GM12865 (cell line): ENCODE measurements at regions not wholly inside any gene's neighbourhood (a gene's known extent, or its start where the extent isn't known, plus 50 kb on each side); places are given as distances from the start of the nearest gene placed in this dataset.

ENCODE experiments used
- DNase-seq: peaks from one replicate; pipeline ENCODE4 v3.0.0; 2010; ENCODE audit warnings: low read depth
- H3K4me3 ChIP-seq: 2 replicates; pipeline ENCODE4 v1.5.1; 2011; ENCODE audit warnings: mild to moderate bottlenecking, low read depth, low read length, control low read depth
- TF ChIP-seq, protein P1 (sequence below): IDR thresholded peaks from 2 replicates; pipeline ENCODE4 v1.5.1; 2011; ENCODE audit warnings: low read length, control low read depth, low read depth, inconsistent platforms; ENCODE audit not compliant: insufficient read depth; ENCODE audit errors: missing control alignments

DNA sequence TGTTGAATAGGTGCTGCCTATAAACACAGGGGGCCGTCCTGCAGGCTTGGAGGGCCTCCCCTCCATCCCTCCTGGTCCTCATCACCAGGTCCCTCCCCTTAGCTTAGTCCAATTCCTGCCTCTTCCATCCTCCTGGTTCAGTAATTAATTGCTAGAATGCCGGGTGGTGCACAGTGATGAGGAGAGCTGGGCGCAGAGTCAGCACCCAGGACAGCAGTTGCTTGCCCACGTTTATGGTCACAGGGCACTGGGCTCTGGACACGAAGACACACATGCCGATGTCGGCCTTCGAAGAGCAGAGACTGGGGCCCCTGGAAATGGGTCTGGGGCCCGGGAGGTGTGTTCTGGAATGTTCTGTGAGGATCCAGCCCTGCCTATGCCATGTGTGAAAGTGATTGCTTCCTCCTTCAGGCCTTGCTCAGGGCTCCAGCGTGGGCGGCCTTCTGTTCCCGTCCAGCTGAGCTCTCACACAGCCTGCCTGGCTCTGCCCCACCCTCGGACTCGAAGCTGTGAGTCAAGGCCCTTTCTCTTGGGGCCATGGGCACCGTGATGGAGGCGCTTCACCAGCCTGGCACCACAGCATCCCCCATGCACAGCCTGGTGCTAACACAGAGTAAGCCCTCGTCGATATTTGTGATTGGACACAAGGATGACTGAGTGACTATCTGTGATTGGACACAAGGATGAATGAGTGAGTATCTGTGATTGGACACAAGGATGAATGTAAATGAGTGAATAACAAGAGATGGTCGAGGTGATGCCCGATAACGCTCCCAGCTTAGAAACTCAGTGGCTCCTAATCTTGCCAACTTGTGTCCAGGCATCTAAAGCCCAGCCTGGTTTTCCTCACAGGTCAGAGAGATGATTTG lies 884.7 kb downstream of the BRD1 start:
- no peak for DNase-seq
- no peak overlapping the region for H3K4me3 ChIP-seq
- TF ChIP-seq, protein P1, sequence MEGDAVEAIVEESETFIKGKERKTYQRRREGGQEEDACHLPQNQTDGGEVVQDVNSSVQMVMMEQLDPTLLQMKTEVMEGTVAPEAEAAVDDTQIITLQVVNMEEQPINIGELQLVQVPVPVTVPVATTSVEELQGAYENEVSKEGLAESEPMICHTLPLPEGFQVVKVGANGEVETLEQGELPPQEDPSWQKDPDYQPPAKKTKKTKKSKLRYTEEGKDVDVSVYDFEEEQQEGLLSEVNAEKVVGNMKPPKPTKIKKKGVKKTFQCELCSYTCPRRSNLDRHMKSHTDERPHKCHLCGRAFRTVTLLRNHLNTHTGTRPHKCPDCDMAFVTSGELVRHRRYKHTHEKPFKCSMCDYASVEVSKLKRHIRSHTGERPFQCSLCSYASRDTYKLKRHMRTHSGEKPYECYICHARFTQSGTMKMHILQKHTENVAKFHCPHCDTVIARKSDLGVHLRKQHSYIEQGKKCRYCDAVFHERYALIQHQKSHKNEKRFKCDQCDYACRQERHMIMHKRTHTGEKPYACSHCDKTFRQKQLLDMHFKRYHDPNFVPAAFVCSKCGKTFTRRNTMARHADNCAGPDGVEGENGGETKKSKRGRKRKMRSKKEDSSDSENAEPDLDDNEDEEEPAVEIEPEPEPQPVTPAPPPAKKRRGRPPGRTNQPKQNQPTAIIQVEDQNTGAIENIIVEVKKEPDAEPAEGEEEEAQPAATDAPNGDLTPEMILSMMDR, result no peak

DNA sequence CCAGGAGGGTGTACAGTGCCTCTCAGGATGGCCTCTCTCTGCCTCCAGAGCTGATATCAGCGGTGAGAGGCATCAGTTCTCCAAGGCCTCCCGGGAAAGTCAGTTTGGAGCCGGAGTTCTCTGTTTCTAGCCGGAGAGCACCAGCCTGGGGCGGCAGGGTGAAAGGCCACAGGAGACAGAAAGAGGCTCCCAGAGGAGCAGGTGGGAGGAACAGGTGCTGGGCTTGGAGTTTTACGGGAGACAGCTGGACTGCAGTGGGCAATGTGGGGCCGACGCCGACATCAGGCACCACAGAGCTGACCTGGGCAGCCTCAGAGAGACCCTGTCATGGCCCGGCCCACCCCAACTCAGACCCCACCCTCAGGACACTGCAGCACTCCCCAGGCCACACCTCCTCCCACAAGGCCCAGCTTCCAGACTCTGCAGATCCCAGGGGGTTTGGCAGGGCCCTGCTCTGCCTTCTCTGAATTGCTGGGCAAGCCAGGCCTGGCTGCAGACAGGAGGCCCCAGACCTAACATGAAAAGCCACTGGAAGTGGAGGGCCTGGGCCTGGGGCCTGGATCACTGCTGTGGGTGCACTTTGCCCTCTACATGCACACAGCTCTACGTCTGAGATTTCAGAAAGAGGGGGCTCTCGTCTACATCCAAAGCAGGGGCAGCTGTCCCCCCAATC lies 885.6 kb downstream of the BRD1 start:
- no peak for DNase-seq
- no peak overlapping the region for H3K4me3 ChIP-seq
- TF ChIP-seq, protein P1, result no peak

DNA sequence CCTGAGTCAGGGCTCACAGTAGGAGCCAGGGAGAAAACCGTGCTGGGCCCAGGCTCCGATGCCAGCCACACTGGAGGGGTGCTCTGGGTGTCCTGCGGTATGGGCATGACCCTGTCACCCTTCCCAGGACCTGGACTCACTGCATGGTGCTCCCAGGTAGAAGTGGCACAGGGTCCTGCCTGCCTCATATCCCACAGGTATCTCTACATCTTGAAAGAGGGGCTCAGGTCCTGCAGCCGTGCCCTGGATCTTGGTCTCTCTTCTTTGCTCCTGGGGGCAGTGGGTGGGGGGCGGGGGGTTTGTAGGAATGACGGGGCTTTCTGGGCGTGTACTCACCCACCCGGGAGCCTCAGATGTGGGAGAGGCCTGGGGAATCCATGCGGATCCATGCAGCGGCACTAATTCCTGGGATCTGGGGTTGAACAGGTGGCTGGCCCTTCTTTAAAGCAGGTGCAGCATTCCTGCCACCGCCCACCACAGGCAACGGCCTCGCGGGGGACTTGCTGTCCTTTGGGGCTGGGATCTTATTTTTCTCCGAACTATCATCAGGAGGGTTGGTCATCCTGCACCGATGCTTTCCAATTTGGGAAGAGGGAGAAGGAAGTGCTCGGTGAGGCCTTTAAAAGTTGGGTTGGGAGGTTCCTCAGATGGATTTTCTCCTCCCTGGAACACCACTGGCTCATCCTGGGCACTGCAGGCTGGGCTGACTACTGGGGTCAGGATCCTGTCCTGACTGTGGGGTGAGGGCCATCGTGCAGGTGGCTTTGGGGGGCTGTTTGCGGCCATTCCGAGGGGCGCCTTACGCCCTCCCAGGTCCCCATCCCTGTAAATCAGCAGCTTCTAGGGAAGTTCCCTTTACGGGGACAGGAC lies 886.4 kb downstream of the BRD1 start:
- DNase-seq, result no peak
- no peak overlapping the region for H3K4me3 ChIP-seq
- TF ChIP-seq, protein P1, result no peak

DNA sequence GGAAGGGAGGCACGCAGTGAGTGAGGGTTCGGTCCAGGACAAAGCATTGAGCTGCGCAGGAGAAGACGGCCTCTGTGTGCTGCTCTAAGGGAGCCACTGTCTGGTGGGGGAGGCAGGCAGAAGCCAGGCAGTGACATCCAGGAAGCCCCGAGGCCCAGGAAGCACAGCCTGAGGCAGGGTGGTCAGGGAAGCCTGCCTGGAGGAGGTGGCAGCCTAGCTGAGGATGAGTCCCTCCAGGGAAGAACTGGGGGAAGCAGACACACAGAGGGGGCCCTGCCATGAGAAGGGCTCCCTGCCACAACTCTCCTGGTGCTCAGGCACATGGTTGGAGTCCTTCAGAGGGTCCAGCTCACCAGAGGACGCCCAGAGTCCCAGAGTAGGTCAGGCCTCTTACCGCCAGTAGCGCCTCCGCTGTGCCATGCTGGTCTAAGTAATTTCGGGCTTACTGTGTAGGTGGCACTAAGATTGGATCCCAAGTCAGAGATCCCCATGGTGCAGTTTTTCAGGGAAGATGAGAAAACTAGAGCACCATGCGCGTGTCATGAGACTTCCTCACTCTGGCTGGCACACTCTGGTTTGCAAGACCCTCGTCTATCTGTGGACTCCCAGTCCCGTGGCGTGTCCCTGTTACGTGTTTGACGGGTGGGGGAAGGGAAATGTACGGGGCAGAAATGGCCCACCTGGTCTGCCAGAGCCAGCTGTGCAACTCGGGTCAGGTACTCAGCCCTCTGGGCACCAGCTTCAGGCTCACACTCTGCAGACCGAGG lies 887.2 kb downstream of the BRD1 start:
- DNase-seq, result no peak
- no peak overlapping the region for H3K4me3 ChIP-seq
- TF ChIP-seq, protein P1, result no peak

DNA sequence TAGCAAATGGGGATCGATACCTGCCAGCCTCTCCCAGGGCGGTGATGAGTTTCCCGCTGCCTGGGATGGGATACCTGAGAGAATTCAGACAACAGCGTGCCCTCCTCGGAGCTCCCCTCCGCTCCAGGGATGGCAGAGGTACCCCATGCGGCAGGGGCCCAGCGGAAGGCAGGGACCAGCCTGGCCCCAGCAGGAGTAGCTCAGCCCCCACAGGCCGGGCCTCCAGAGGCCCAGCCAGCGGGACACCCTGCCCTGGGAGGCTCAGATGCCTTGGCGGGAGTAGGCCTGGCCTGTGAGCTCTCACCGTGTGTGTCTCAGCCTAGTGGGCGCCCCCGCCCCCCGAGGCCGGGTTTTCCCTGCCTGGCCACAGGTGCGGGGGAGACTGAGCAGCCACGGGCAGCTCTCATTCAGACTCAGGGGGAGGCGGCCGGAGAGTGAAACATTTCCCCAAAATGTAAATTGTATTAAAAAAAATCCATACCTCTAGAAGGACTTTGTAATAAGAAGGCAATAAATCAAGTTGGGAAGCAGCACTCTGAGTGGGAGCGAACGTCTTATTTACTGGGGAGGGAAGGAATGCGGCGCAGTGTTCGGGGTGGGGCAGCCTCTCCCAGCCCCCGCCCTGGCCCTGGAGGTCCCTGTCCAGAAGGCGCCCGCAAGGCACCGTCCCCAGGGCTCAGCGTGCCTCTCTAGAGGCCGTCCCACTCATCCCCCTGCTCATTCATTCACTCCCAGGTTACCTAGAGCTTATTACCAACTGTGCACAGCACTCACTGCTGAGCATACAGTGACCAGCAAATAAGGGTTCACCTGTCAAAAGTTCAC lies 888.0 kb downstream of the BRD1 start:
- DNase-seq, result no peak
- TF ChIP-seq, protein P1, result no peak
- no peak overlapping the region for H3K4me3 ChIP-seq
